Jurkat, Clone E6-1 (cell line): ENCODE measurements at regions not wholly inside any gene's neighbourhood (a gene's known extent, or its start where the extent isn't known, plus 50 kb on each side); places are given as distances from the start of the nearest gene placed in this dataset.
"Not testable (repeated sequence)": the region's sequence is repeated elsewhere in the genome, so short reads cannot be mapped to it uniquely, and the experiment has no call there.

Experiments
- DNase-seq: peaks from one replicate; pipeline ENCODE4 v3.0.0-alpha.2; 2011; ENCODE audit warnings: low read depth, low spot score
- H3K4me3 ChIP-seq: 2 replicates; pipeline ENCODE4 v1.5.1; 2011; ENCODE audit warnings: mild to moderate bottlenecking, low read length, control low read depth, moderate library complexity

DNA sequence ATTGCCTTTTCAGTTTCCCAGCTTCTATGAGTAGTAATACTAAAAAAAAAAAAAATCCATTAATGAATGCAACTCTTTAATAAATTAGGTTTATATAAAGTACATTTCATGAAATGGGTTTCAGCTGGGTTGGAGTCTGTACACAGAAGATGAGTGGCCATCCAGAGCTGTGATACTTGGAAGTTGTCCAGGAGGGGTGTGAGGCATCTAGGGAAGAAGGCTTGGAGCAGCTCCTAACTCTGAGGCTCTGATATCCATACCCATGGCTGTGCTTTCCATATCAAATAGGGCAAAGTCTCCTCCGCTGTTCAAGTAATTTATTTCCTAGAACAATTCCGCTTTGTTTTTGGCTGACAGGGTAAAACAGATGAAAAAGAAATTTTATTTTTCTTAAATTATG, 423.3 kb upstream of the TENM3 start:
- no peak for DNase-seq
- no peak overlapping the region for H3K4me3 ChIP-seq

DNA sequence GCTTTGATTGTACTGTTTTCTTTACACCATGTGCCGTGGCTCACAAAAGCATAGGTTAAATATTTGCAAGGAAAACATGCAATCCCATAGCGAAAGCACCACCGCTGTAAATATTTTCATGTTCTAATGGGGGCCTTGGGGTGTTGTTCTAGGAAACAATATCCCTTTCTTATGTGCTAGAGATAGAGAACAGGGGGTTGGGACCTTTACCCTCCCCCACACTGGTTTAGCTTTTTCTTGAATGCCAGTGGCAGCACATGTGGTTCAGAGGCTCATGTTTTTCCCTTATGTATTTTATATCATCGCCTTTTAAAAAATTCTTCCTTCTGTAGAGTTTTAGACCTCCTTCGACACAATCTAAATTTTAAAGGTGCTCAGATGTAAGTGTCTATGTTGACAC, 422.6 kb upstream of the TENM3 start:
- DNase-seq: no peak
- no peak overlapping the region for H3K4me3 ChIP-seq

GRCh38 chr4:181821039-181822004, 421.9 kb upstream of the TENM3 start:
- no peak overlapping the region for H3K4me3 ChIP-seq
- DNase-seq: no peak

DNA sequence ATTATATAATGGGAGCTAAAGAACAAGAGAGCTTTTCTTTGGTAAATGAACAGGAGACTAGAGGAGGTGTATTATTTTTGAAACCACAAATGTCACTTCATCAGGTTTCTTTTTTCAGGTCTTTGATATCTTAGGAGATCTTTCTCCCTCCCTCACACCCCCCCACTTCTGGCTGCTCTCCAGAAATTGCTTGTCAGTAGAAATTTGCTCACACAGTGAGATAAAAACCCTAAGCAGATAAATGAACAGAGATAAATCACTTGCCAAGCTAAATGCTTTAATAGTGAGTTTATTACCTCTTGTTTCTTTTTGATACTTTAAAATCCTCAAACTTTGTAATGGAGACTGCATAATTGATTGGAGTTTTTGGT, 421.2 kb upstream of the TENM3 start:
- no peak for DNase-seq
- H3K4me3 ChIP-seq: no peak overlapping the region

GRCh38 chr4:181823183-181823582, 420.0 kb upstream of the TENM3 start:
- no peak overlapping the region for H3K4me3 ChIP-seq
- DNase-seq: no peak

DNA sequence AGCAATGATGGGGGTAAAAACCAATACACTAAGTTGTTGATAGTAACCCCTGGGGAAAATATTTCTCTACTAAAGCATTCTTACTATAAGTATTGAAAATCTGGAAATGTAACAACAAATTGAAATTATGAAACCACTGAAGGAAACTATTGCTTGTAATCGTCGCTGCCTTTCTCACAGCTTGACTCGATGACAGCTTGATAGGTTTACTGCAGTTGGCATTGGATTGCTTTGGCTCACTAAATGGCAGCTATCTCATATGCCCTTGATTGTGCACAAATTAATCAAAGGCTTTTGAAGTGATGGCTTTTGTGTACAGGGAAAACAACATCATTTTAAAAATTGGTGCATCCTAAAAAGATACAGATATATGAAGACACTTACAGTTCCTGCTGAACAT, 419.6 kb upstream of the TENM3 start:
- H3K4me3 ChIP-seq: no peak overlapping the region
- DNase-seq: no peak

DNA sequence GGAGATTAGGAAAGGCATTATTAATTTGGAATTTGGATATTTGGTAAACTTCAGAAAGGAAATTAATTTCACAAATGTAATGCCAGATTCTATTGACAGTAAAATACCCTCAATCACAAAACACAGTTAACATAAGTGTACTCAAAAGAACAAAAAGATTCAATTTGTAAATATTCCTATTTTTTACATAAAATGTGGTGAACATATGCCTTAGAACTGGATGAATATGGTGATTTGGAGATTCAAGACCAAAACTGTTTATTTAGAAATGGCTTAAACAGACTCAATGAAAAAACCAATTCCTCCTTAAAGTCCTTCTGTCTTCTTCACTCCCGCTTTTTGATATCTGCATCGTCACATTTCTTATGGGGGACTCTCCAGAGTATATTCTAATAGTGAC, 417.6 kb upstream of the TENM3 start:
- DNase-seq: no peak
- H3K4me3 ChIP-seq: no peak overlapping the region

DNA sequence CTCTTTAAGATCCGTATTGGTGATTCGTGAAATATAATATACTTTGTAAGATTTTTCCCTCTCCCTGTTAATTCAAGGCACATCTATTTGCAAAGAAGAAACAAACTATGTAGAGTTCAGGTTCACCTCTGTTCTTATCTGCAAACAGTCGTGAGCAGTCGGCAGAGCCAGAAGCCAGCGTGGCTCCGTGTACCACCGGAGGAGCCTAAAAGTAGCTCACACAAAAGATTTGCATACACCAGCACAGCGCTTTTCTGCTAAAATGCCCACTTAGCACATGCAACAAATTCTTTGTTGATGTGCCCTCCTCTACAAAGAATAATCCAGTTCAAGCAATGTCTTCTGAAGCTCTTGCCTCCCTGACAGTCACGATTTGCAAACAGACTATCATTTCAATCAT, 416.0 kb upstream of the TENM3 start:
- H3K4me3 ChIP-seq: no peak overlapping the region
- no peak for DNase-seq

GRCh38 chr4:181830404-181831035, 412.7 kb upstream of the TENM3 start:
- no peak for DNase-seq
- no peak overlapping the region for H3K4me3 ChIP-seq

DNA sequence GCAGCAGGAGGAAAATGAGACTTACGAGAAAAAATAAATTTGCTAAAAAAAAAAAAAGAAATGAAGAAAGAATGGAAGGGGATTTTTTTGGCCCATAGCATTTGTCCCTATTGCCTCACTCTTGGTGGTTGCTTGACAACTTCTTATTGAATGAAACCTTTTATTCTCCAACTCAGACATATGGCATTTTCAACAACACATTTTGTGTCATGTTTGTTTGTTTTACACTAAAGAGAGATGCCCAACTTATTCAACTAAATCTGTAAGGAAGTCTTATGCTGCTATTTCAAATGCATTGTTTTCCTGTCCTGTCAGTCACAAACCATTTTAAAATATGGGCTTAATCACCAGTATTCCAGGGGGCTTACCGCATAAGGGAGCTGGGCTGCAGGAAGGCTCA, 409.1 kb upstream of the TENM3 start:
- DNase-seq: no peak
- no peak overlapping the region for H3K4me3 ChIP-seq

DNA sequence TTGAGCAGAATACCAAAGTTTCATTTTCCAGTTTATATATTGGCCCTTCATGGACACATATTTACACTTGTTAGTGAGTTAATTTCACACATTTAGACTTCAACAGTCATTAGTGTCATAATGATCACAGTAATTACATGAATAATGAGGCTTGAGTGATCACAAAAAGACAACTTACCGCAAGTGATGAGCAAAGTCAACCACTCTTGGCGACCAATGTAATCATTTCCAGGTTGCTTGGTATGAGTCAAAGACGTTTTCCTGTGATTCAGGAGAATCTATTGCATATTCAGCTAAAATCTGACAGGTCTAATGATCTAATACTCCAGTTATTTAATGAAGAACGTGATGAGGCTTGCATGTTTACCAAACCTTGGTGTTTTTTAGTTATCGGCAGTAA, 407.9 kb upstream of the TENM3 start:
- H3K4me3 ChIP-seq: no peak overlapping the region
- no peak for DNase-seq

DNA sequence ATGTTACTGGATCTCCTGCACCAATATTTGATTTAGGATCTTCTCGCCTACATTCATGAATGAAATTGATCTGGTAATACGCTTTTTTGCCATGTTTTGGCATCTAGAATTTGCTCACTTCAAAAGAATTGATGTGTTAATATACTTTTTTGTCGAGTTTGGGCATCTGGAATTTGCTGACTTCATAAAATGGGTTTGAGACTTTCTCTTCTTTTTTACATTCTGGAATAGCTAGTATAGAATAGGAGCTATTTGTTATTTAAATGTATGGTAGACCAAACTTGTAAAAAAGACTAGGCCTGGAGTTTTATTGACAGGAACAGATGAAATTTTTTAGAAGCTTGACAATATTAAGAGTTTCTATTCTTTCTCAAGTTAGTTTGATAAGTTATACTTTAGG, 404.9 kb upstream of the TENM3 start:
- DNase-seq: no peak
- H3K4me3 ChIP-seq: no peak overlapping the region

- not testable (repeated sequence) for DNase-seq
These were observed 399.4 kb upstream of the TENM3 start for GRCh38 chr4:181843797-181844196.

GRCh38 chr4:181845617-181846016, 397.6 kb upstream of the TENM3 start:
- no peak for DNase-seq
- H3K4me3 ChIP-seq: no peak overlapping the region

More at GRCh38 chr4:181843797-181844196, 399.4 kb upstream of the TENM3 start:
- not testable (repeated sequence) for H3K4me3 ChIP-seq

GRCh38 chr4:181846934-181847333, 396.3 kb upstream of the TENM3 start:
- no peak for DNase-seq

GRCh38 chr4:181848357-181848756, 394.8 kb upstream of the TENM3 start:
- DNase-seq: no peak
- no peak overlapping the region for H3K4me3 ChIP-seq

More at GRCh38 chr4:181846934-181847333, 396.3 kb upstream of the TENM3 start:
- no peak overlapping the region for H3K4me3 ChIP-seq

- H3K4me3 ChIP-seq: no peak overlapping the region
- no peak for DNase-seq
These were observed 393.7 kb upstream of the TENM3 start for GRCh38 chr4:181849472-181849871.

- DNase-seq: no peak
- no peak overlapping the region for H3K4me3 ChIP-seq
These were observed 389.2 kb upstream of the TENM3 start for GRCh38 chr4:181853881-181854511.

DNA sequence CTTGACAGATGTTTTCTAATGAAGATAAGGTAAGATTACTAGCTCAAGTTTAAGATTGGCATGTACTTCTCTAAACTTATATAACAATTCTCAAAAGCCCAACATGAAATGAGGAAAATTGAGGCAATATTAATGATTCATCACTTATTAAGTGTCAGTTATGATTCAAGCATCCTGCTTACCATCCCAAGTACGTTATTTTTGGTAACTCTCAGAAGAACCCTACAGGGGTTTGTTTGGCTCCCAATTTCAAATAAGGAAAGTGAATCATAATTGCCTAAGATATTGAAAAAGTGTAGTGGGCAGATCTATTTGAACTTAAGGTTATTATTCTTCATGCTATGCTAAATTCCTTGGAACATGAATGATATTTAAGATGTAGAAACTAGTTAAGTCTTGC, 387.9 kb upstream of the TENM3 start:
- no peak overlapping the region for H3K4me3 ChIP-seq
- no peak for DNase-seq

- H3K4me3 ChIP-seq, DNase-seq: not testable (repeated sequence)
These were observed 385.7 kb upstream of the TENM3 start for GRCh38 chr4:181857471-181857870.
